Activated CD4-positive, alpha-beta memory T cell treated with anti-CD3 and anti-CD28 coated beads for 36 hours (primary cell): ENCODE measurements at regions not wholly inside any gene's neighbourhood (a gene's known extent, or its start where the extent isn't known, plus 50 kb on each side); places are given as distances from the start of the nearest gene placed in this dataset.
"Not testable (repeated sequence)": the region's sequence is repeated elsewhere in the genome, so short reads cannot be mapped to it uniquely, and the experiment has no call there.

ENCODE experiments used
- CTCF ChIA-PET: fragments of 350-600 bp; sonication (Branson Sonifier 250); formaldehyde crosslinking; loops from one replicate; lab custom pipeline; 2021; ENCODE audit warnings: antibody characterized with exemption, inconsistent platforms; lab: Charles Lee
- POLR2A ChIA-PET: fragments of 350-600 bp; sonication (Branson Sonifier 250); formaldehyde crosslinking; loops from one replicate; lab custom pipeline; 2021; ENCODE audit warnings: antibody characterized with exemption; lab: Charles Lee
- DNase-seq: peaks from one replicate; pipeline ENCODE4 v3.0.0-alpha.2; 2020
- H3K27ac Mint-ChIP-seq: one replicate; pipeline ENCODE4 v1.8.0; 2021; ENCODE audit warnings: mixed read lengths
- H3K27me3 Mint-ChIP-seq: one replicate; pipeline ENCODE4 v1.8.0; 2021; ENCODE audit warnings: mixed read lengths
- H3K36me3 Mint-ChIP-seq: one replicate; pipeline ENCODE4 v1.8.0; 2021; ENCODE audit warnings: mixed read lengths
- H3K4me1 Mint-ChIP-seq: one replicate; pipeline ENCODE4 v1.8.0; 2021; ENCODE audit warnings: low read depth, mixed read lengths
- H3K4me3 Mint-ChIP-seq: one replicate; pipeline ENCODE4 v1.8.0; 2021; ENCODE audit warnings: mild to moderate bottlenecking, mixed read lengths
- H3K9me3 Mint-ChIP-seq: one replicate; pipeline ENCODE4 v1.8.0; 2021; ENCODE audit warnings: mixed read lengths
- intact Hi-C: fragments of 100-400 bp; cut with micrococcal nuclease; formaldehyde crosslinking; loops from one replicate; pipeline ENCODE4 v1.15.1; 2023

DNA sequence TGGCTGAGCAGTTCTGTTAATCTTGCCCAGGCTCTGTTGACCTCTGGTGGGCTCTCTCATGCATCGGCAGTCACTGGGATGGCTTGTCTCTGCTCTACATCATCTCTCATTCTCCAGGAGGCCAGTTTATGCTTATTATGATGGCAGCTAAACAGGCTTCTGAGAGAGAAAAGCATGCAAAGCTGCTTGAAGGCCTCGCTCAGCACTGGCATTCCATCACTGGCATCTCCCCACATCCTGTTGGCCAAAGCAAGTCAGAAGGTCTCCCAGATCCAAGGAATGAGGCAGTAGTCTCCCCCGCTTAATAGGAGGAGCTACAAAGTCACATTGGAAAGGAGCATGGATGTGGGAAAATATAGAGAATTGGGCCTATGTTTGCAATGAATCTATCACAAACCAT, 212.6 kb downstream of the ZNF621 start:
- ChIA-PET POLR2A (interaction anchor here (0.9 kb wide), 1 partner anchor 11 kb away, joined by 3 read pairs; no protein-coding TSS in a partner anchor), CTCF (no interaction called here)
- peaks cover 1% of the 10 kb centered on the region for H3K27me3 Mint-ChIP-seq
- H3K4me1 Mint-ChIP-seq = no peaks in the 10 kb centered on the region
- no peak for DNase-seq
- intact Hi-C loops = no loop called here
- H3K4me3 Mint-ChIP-seq = no peak overlapping the region
- no peak overlapping the region for H3K27ac Mint-ChIP-seq
- no peaks in the 10 kb centered on the region for H3K9me3 Mint-ChIP-seq
- H3K36me3 Mint-ChIP-seq = no peaks in the 10 kb centered on the region

DNA sequence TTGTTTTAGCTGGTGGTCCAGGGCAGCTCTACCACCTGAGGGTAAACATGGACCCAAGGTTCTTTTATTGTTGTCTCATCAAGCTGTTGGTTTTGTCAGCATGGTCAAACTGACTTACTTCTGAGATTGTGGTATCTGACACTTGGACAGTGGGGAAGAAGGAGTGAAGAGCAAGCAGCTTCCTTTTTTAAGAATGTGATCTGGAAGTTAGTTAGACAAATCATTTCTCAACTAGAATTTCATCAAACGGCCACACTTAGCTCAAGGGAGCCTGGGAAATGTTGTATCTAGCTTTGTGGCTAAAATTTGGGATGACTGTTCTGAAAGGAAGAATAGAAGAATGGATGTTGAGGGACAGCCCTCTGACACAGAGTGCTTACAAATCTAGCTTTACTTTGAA, 215.2 kb downstream of the ZNF621 start:
- ChIA-PET POLR2A (no interaction called here), CTCF (no interaction called here)
- Mint-ChIP-seq H3K36me3 (no peaks in the 10 kb centered on the region), H3K27ac (no peak overlapping the region), H3K9me3 (no peaks in the 10 kb centered on the region), H3K4me1 (no peaks in the 10 kb centered on the region), H3K27me3 (peaks cover 1% of the 10 kb centered on the region), H3K4me3 (no peak overlapping the region)
- DNase-seq = no peak
- intact Hi-C loops = no loop called here

DNA sequence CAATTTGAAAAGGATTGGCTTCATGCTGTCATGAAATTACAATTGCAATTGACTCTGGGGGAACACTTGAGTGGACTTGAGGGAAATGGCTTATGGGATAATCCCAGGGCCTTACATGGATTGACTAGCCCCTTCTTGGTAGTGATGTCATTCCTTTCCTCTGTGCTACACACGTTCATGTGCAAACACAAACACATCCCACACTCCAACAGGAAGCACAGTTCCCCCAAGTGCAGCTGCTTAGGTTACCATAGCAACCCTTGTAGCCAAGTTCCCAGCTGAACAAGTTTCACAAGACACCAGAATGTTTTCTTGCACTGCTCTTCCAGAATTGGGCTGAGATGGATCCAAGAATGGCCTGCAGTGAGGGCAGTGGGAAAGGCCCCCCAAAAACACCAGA, 217.0 kb downstream of the ZNF621 start:
- peaks cover 3% of the 10 kb centered on the region for H3K27me3 Mint-ChIP-seq
- CTCF ChIA-PET = no interaction called here
- intact Hi-C loops = no loop called here
- DNase-seq = no peak
- no peaks in the 10 kb centered on the region for H3K9me3 Mint-ChIP-seq
- H3K4me3 Mint-ChIP-seq = no peak overlapping the region
- no peaks in the 10 kb centered on the region for H3K36me3 Mint-ChIP-seq
- POLR2A ChIA-PET = no interaction called here
- H3K4me1 Mint-ChIP-seq = no peaks in the 10 kb centered on the region
- H3K27ac Mint-ChIP-seq = no peak overlapping the region

DNA sequence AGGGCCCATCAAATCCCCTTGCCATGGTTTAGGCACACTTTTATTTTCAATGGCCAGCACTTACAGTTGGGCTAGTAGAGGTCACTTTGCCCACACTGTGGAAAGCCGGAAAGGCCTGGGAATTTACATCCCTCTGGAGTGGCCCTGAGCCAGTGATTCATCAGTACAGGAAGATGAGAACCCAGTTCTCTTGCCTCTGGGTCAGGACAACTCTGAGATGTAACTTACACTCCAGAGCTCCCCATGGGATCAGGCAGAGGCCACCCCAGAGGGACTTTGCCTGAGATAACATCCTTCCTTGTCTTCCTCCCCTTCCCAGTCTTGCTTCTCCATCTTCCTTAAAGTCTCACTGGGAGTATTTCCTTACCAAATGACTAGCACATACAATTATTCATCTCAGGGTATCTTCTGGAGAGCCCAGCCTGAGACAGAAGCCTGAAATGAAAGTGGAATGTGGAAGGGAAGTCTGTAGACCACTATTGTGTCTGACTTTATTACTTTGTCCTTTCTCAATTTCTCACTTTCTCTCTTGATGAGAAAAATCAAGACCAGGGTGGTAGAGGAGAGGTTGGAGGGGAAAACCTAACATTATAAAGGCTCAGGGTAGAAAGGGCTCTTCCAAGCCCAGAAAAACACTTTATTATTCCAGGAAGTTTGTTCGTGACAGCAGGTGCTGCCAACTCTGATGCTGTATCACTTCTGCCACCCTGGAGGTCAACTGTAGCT, 220.8 kb downstream of the ZNF621 start:
- no peak overlapping the region for H3K27ac Mint-ChIP-seq

DNA sequence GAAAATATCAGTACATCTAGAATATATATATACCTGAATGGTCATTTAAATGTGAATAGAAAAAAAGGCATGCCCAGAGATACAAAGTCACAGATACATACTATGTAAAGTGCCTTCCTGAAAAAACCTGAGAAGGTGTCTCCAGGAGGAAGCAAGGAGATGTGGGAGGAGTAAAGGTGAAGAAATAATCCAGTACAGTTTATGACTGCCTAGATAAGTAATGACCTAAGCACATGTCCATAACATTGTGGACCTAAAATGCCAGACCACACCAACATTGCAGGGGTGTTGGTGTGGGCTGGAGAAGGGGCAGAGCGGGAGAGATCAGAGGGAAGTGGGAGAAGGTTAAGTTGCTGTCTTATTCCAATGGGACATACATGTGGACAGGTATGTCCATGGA, 226.9 kb downstream of the ZNF621 start:
- Mint-ChIP-seq H3K27me3 (peaks cover 8% of the 10 kb centered on the region), H3K36me3 (no peaks in the 10 kb centered on the region), H3K9me3 (no peaks in the 10 kb centered on the region), H3K4me3 (no peak overlapping the region), H3K27ac (no peak overlapping the region), H3K4me1 (no peaks in the 10 kb centered on the region)
- intact Hi-C loops = no loop called here
- CTCF ChIA-PET = no interaction called here
- POLR2A ChIA-PET = no interaction called here
- no peak for DNase-seq

More for the DNA sequence above, 220.8 kb downstream of the ZNF621 start:
- Mint-ChIP-seq H3K9me3 (no peaks in the 10 kb centered on the region), H3K4me3 (no peak overlapping the region), H3K27me3 (peaks cover 7% of the 10 kb centered on the region), H3K36me3 (no peaks in the 10 kb centered on the region), H3K4me1 (no peaks in the 10 kb centered on the region)
- ChIA-PET POLR2A (no interaction called here), CTCF (no interaction called here)
- no peak for DNase-seq
- intact Hi-C loops = no loop called here

DNA sequence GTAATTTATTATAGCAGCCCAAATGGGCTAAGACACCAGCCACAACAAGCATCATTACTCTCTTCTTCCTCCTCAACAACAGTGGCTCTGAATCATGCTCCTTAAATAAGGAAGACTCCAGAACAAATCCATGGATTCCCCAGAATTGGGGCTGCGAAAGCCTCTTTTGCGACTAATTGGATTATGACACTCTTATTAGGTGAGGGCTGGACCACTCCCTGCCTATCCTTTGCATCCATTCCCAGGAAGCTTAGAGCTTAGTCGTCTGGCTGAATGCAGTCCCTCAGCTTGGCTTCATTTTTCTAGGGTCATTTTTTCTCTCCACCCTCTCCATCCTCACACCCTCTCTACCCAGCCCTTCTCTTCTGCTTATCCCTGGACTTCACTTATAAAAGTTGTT, 227.7 kb downstream of the ZNF621 start:
- no peaks in the 10 kb centered on the region for H3K36me3 Mint-ChIP-seq
- no peak overlapping the region for H3K4me3 Mint-ChIP-seq
- DNase-seq = no peak
- POLR2A ChIA-PET = no interaction called here
- no peaks in the 10 kb centered on the region for H3K4me1 Mint-ChIP-seq
- intact Hi-C loops = no loop called here
- no peak overlapping the region for H3K27ac Mint-ChIP-seq
- H3K9me3 Mint-ChIP-seq = no peaks in the 10 kb centered on the region
- peaks cover 4% of the 10 kb centered on the region for H3K27me3 Mint-ChIP-seq
- CTCF ChIA-PET = no interaction called here

DNA sequence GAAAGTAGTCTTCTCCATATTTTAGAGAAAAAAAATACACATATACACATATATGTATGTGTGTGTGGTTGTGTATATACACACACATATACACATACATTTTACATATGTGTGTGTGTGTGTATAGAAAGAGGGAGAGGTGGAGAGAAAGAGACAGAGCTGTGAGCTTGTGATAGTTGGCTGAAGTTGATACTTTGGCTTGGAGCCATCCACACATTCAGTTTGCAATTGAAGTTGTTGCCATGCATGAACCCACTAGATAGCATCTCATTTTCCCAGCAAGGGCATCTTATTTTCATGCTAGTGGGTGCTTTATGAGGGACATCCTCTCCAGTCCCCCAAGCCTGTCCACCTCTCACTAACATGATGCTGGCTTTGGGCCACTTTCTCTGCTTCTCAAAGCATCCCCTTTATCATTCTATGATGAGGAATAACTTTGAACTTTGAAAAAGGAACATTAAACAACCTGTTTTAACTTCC, 228.6 kb downstream of the ZNF621 start:
- intact Hi-C loops = no loop called here
- Mint-ChIP-seq H3K36me3 (no peaks in the 10 kb centered on the region), H3K9me3 (no peaks in the 10 kb centered on the region), H3K4me1 (no peaks in the 10 kb centered on the region), H3K4me3 (no peak overlapping the region), H3K27ac (no peak overlapping the region), H3K27me3 (peaks cover 4% of the 10 kb centered on the region)
- ChIA-PET POLR2A (no interaction called here), CTCF (no interaction called here)
- no peak for DNase-seq

DNA sequence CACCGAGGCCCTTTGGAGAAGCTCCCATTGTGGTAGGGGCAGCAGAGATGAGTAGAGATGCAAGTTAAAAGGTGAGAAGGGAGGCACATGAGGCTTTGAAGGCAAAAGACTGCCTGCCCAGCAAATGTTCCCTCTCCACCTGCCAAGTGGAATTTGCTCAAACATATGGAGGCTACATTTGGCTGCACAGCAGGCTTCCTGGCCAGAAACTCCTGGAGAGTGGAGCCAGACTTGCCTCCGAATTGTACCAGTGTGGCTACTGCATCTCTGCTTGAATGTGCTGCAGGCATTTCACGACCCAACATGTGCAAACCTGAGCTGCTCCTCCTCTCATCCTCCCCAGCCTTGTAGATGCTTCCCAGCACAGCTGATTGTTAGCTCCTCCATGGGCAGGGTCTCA, 229.2 kb downstream of the ZNF621 start:
- H3K4me1 Mint-ChIP-seq = no peaks in the 10 kb centered on the region

DNA sequence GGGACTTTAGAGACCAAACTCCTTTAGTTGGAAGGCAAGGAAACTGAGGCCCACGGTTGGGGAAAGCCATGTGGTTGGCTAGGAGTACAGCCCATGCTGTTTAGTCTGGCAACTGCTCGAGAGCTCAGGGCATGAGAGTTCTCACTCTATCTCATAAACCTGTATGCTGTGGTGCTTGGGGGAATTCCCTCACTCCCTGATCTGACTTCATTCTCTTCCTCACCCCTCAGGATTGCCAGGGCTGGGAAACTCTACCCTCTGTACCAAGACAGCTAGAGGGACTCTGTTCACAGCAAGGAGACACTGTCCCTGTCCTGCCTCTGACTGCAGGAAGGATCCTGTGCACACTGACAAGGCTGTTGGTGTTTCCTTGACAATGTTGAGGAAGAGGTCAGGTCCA, 230.2 kb downstream of the ZNF621 start:
- Mint-ChIP-seq H3K27ac (no peak overlapping the region), H3K4me3 (no peak overlapping the region), H3K27me3 (peaks cover 4% of the 10 kb centered on the region), H3K4me1 (no peaks in the 10 kb centered on the region), H3K9me3 (no peaks in the 10 kb centered on the region), H3K36me3 (no peaks in the 10 kb centered on the region)
- POLR2A ChIA-PET = no interaction called here
- CTCF ChIA-PET = no interaction called here
- DNase-seq = peak; percentile 10
- intact Hi-C loops = no loop called here

More for the DNA sequence above, 229.2 kb downstream of the ZNF621 start:
- ChIA-PET POLR2A (no interaction called here), CTCF (no interaction called here)
- Mint-ChIP-seq H3K4me3 (no peak overlapping the region), H3K27ac (no peak overlapping the region), H3K36me3 (no peaks in the 10 kb centered on the region), H3K27me3 (peaks cover 4% of the 10 kb centered on the region), H3K9me3 (no peaks in the 10 kb centered on the region)
- intact Hi-C loops = no loop called here
- DNase-seq = no peak

DNA sequence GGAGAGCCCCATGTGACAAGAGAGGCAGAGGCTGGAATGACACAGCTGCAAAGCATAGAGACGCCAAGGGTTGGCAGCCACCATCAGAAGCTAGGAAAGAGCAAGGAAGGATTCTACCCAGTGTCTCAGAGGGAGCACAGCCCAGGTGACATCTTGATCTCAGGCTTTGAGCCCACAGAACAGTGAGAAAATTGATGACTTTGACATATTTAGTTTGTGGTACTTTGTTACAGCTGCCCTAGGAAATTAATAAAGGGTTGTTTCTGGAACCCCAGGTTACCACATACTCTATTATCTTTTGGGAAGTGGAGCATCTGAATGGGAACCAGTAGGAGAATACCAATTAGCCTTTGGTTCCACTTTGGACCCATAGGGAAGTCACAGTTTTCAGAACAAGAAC, 231.7 kb downstream of the ZNF621 start:
- DNase-seq = no peak
- Mint-ChIP-seq H3K4me3 (no peak overlapping the region), H3K27ac (no peak overlapping the region), H3K27me3 (peaks cover 7% of the 10 kb centered on the region), H3K4me1 (no peaks in the 10 kb centered on the region), H3K36me3 (no peaks in the 10 kb centered on the region), H3K9me3 (no peaks in the 10 kb centered on the region)
- POLR2A ChIA-PET = no interaction called here
- CTCF ChIA-PET = no interaction called here
- intact Hi-C loops = no loop called here

DNA sequence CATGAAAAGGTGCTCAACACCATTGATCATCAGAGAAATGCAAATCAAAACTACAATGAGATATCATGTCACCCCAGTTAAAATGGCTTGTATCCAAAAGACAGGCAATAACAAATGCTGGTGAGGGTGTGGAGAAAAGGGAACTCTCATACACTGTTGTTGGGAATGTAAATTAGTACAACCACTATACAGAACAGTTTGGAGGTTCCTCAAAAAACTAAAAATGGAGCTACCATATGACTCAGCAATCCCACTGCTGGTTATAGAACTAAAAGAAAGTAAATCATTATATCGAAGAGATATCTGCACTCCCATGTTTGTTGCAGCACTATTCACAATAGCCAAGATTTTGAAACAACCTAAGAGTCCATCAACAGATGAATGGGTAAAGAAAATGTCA, 238.0 kb downstream of the ZNF621 start:
- CTCF ChIA-PET, H3K27me3 Mint-ChIP-seq, H3K36me3 Mint-ChIP-seq, DNase-seq, H3K4me1 Mint-ChIP-seq, H3K27ac Mint-ChIP-seq, H3K9me3 Mint-ChIP-seq, intact Hi-C loops, H3K4me3 Mint-ChIP-seq, POLR2A ChIA-PET: not testable (repeated sequence)

DNA sequence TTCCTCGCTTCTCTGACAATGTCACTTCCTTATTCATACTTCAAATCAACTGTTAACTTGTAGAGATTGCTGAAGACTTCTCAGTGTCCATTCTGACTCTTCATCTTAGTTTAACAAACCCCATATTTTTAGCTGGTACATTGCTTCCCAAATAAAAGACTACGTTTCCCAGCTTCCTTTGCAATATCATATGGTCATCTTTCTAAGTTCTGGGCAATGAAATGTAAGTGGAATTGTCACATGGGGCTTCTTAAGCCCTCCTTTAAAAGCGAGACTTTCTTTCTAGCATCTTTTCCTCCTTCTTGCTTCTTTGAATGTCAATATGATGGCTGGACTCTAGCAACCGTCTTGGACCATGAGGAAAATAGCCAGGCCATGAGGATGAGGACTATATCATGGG, 239.0 kb downstream of the ZNF621 start:
- H3K4me3 Mint-ChIP-seq = no peak overlapping the region
- no peak for DNase-seq
- H3K9me3 Mint-ChIP-seq = no peaks in the 10 kb centered on the region
- ChIA-PET CTCF (no interaction called here), POLR2A (no interaction called here)
- intact Hi-C loops = no loop called here
- peaks cover 3% of the 10 kb centered on the region for H3K27me3 Mint-ChIP-seq
- H3K27ac Mint-ChIP-seq = no peak overlapping the region
- H3K4me1 Mint-ChIP-seq = no peaks in the 10 kb centered on the region
- no peaks in the 10 kb centered on the region for H3K36me3 Mint-ChIP-seq

DNA sequence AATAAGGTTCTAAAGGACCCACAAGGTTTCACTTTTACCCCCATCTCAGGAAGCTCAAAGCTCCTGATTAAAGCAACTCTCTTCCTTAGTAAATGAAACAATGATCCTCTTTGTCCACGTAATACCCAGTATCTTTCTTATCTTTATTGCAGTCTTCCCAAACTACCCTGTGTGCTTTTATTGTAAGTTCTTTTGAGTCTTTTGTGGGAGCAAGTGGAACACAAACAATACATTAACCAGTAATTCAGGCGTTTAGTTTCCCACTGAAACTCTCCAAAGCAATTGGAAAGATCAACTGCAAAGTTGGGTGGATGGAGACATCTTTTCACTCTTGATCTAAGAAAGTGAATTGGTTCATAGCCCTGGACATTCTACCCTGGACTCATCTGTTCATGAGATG, 240.0 kb downstream of the ZNF621 start:
- no peaks in the 10 kb centered on the region for H3K9me3 Mint-ChIP-seq
- H3K27me3 Mint-ChIP-seq = peaks cover 3% of the 10 kb centered on the region
- no peak for DNase-seq
- no peak overlapping the region for H3K27ac Mint-ChIP-seq
- ChIA-PET CTCF (no interaction called here), POLR2A (no interaction called here)
- intact Hi-C loops = no loop called here
- no peaks in the 10 kb centered on the region for H3K36me3 Mint-ChIP-seq
- H3K4me1 Mint-ChIP-seq = no peaks in the 10 kb centered on the region
- no peak overlapping the region for H3K4me3 Mint-ChIP-seq
